Cardiac muscle cell (in vitro differentiated cells and primary cell): ENCODE measurements at regions not wholly inside any gene's neighbourhood (a gene's known extent, or its start where the extent isn't known, plus 50 kb on each side); places are given as distances from the start of the nearest gene placed in this dataset.

Experiments
- DNase-seq, 2 donors: peaks; one replicate each; pipeline versions ENCODE4 v3.0.0 to v3.0.0-alpha.2; 2010 to 2017; ENCODE audit warnings: low read depth in 1 of 2, low spot score in 1 of 2
- H3K27ac ChIP-seq: fragments of 200-600 bp; sonication (generic); 2 replicates; pipeline ENCODE4 v1.5.1; 2016
- H3K27me3 ChIP-seq: fragments of 200-600 bp; sonication (generic); 2 replicates; pipeline ENCODE4 v1.6.0; 2016; ENCODE audit warnings: control low read depth
- H3K36me3 ChIP-seq: fragments of 200-600 bp; sonication (generic); 2 replicates; pipeline ENCODE4 v1.5.1; 2016; ENCODE audit warnings: control low read depth
- H3K4me1 ChIP-seq: fragments of 200-600 bp; sonication (generic); 2 replicates; pipeline ENCODE4 v1.8.1; 2017; ENCODE audit warnings: low read depth, mild to moderate bottlenecking, mixed run types
- H3K4me3 ChIP-seq: fragments of 200-600 bp; sonication (generic); 2 replicates; pipeline ENCODE4 v1.5.1; 2016; ENCODE audit warnings: mild to moderate bottlenecking
- H3K9me3 ChIP-seq: fragments of 200-600 bp; sonication (generic); 2 replicates; pipeline ENCODE4 v1.5.1; 2017; ENCODE audit warnings: low read depth, mild to moderate bottlenecking, control low read depth
- TF ChIP-seq, protein P1 (sequence below): IDR thresholded peaks from 2 replicates; pipeline ENCODE4 v1.5.1; 2012; ENCODE audit warnings: low read depth, mild to moderate bottlenecking, low read length

DNA sequence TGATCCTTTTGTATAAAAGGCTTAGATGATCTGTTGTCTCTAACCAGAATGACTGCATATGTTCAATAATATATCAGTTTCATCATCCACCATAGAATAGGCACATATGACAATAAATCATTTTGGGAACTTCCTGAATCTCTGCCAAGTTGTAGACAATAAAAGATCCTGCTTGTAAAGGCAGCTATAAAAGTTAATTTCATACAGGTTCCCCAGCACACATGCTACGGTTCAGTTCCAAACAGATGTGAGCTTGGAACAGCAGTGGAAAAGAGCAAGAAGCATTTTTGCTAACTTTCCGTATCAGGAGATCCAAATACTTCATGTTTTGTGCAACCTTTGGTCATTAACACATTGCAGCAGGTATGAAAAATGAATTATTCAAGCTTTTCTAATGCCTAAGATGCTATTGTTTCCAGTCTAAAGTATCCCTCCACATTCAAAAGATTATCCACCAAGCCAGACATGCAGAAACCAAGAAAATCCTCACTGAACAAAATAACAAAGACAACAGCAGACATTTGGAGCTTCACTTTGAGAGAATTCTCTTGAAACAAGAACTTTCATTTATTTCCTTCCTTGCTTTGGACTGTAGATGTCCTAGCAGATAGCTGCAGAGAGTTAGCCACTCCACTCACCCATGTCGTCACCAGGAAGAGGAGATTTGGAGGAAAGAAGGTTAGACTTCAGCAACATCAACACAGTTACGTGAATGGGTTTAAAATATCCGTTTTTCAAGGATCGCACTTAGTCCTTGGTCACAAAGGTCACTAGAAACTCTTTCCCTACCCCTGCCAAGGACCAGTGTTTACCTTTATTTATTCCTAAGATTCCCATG is 453.5 kb upstream of the JARID2 start:
- Histone ChIP-seq H3K27ac (no peak overlapping the region), H3K9me3 (no peaks in the 10 kb centered on the region), H3K36me3 (no peaks in the 10 kb centered on the region), H3K4me3 (no peak overlapping the region), H3K4me1 (peaks cover 9% of the 10 kb centered on the region), H3K27me3 (no peaks in the 10 kb centered on the region)
- DNase-seq: no peak
- TF ChIP-seq, protein P1, sequence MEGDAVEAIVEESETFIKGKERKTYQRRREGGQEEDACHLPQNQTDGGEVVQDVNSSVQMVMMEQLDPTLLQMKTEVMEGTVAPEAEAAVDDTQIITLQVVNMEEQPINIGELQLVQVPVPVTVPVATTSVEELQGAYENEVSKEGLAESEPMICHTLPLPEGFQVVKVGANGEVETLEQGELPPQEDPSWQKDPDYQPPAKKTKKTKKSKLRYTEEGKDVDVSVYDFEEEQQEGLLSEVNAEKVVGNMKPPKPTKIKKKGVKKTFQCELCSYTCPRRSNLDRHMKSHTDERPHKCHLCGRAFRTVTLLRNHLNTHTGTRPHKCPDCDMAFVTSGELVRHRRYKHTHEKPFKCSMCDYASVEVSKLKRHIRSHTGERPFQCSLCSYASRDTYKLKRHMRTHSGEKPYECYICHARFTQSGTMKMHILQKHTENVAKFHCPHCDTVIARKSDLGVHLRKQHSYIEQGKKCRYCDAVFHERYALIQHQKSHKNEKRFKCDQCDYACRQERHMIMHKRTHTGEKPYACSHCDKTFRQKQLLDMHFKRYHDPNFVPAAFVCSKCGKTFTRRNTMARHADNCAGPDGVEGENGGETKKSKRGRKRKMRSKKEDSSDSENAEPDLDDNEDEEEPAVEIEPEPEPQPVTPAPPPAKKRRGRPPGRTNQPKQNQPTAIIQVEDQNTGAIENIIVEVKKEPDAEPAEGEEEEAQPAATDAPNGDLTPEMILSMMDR: no peak

DNA sequence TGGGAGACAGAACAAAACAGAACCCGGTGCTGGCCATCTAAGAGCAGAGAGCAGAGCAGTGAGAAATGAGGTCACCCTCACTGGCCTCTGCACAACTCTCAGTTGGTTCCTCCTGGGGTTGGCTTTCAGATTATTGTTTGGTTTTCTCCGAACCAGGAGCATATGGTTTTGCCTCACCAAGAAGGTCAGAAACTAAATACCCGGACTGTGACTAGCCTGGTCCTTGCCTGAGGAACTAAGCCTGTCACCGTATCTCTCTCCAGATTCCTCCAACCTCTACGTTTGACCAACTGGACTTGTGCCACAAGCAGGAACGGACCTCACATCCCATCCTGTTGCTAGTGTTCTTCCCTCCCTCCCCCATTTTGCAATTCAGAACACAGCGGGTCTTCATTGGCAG is 450.4 kb upstream of the JARID2 start:
- no peak overlapping the region for H3K4me3 ChIP-seq
- TF ChIP-seq, protein P1: no peak
- no peak overlapping the region for H3K27ac ChIP-seq
- DNase-seq: no peak
- no peaks in the 10 kb centered on the region for H3K27me3 ChIP-seq
- no peaks in the 10 kb centered on the region for H3K9me3 ChIP-seq
- no peaks in the 10 kb centered on the region for H3K36me3 ChIP-seq
- peaks cover 13% of the 10 kb centered on the region for H3K4me1 ChIP-seq

DNA sequence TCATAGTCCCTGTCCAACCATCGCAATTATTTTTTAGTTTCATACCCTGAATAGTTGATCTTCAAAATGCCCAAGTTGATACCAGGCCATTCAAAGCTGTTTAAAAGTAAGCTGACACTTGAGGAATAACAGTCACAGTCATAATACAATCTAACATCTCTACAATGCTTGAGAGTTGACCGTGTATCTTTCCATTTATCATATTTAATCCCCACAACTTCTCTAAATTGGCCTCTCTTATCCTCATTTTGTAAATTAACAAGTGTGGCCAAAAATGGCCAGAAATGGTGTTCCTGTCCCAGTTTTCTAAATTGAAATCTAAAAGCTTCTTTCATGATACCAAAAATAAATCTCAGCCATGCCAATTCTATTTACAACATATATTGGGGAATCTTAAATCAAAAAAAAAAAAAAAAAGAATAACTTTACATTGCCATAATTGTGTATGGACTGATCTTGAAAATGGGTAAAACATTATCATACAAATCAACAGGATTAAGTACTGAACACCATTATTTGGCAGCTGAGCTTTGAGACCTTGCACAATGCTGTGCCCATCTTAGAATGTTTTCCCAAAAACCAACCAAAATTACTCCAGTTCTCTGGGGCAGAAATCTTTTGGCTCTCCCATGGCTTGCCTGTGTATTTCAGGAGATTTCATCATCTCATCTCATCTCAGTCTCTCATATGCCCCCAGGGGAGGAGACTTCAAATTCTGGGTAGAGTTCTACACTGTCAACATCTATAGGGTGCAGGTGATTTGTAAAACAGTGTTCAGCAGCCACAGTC is 448.7 kb upstream of the JARID2 start:
- no peaks in the 10 kb centered on the region for H3K27me3 ChIP-seq
- H3K4me3 ChIP-seq: no peak overlapping the region
- TF ChIP-seq, protein P1: no peak
- H3K27ac ChIP-seq: no peak overlapping the region
- H3K9me3 ChIP-seq: no peaks in the 10 kb centered on the region
- H3K4me1 ChIP-seq: peaks cover 13% of the 10 kb centered on the region
- no peaks in the 10 kb centered on the region for H3K36me3 ChIP-seq
- DNase-seq: peak in 1 of 2 donors; percentile 44

DNA sequence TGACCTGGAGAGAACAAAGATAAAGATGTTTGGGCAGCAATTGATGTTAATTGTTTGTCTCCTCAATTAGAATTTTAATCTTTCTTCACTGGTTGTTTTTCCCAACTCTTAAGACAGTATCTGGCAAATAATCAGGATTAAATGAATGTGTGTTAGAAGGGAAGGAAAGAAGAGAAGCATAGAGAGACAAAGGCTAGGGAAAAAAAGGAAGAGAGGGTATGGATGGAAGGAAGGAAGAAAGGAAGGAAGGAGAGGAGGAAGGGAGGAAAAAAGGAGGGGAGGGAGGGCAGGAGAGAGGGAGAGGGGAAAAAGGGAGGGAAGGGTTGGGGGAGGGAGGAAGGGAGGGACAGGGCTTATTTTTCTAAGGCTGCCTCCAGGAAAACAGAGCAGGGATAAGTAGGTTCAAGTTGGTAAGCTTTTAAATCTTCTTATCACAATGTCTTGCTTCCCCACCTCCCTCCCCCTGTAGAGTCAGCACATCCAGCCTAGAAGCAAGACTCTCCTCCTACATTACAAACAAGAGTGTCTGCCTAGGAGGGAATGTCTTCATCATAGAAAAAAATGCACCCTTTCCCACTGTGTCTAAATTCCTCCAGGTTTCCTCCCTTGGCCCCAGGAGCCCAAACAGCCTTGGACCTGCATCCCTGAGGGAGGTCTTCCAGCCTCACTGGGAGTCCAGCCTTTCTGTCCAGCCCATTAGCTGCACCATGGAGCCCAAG is 447.8 kb upstream of the JARID2 start:
- Histone ChIP-seq H3K27me3 (no peaks in the 10 kb centered on the region), H3K27ac (no peak overlapping the region)
- TF ChIP-seq, protein P1: no peak

DNA sequence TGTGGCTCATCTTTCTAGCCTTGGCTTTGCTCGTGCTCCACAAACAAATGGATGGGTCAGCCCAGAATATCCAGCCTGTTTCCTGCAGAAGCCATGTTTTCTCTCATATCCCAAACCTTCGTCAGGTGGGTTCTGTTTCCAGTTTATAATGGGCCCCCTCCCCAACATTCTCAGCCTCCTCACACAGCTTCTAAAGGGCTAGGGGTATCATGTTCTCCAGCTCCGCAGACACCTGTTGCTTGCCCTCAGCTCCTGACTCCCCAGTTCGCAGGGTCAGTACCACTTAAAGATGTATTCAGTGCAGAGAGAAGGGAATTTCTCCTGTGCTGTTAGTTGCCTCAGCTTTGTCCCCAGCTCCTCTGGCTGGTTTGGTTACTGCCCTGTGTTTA is 447.3 kb upstream of the JARID2 start:
- H3K4me1 ChIP-seq: peaks cover 13% of the 10 kb centered on the region
- no peaks in the 10 kb centered on the region for H3K36me3 ChIP-seq
- TF ChIP-seq, protein P1: no peak
- no peaks in the 10 kb centered on the region for H3K27me3 ChIP-seq
- H3K9me3 ChIP-seq: no peaks in the 10 kb centered on the region
- no peak overlapping the region for H3K4me3 ChIP-seq
- H3K27ac ChIP-seq: no peak overlapping the region
- DNase-seq: no peak

More for the DNA sequence above, 447.8 kb upstream of the JARID2 start:
- H3K36me3 ChIP-seq: no peaks in the 10 kb centered on the region
- H3K4me1 ChIP-seq: peaks cover 13% of the 10 kb centered on the region
- H3K4me3 ChIP-seq: no peak overlapping the region
- H3K9me3 ChIP-seq: no peaks in the 10 kb centered on the region
- peak in 1 of 2 donors; percentile 25 for DNase-seq
